Mucosa of descending colon (tissue), 3 donors: ENCODE measurements at regions not wholly inside any gene's neighbourhood (a gene's known extent, or its start where the extent isn't known, plus 50 kb on each side); places are given as distances from the start of the nearest gene placed in this dataset.

Experiments
- ATAC-seq: fragments of 200-7000 bp; cut with Tn5 transposase; one replicate; pipeline ENCODE4 v1.9.1; 2020; ENCODE audit warnings: mild to moderate bottlenecking, moderate library complexity
- DNase-seq, 3 donors: peaks; one replicate each; pipeline ENCODE4 v3.0.0-alpha.2; 2020
- H3K36me3 ChIP-seq: fragments of 200-600 bp; one replicate; pipeline ENCODE4 v1.8.0; 2021; ENCODE audit warnings: low read depth, mild to moderate bottlenecking
- H3K4me1 ChIP-seq: fragments of 200-600 bp; one replicate; pipeline ENCODE4 v1.8.0; 2021; ENCODE audit warnings: low read depth, mild to moderate bottlenecking
- H3K4me3 ChIP-seq: fragments of 200-600 bp; one replicate; pipeline ENCODE4 v1.8.0; 2021; ENCODE audit warnings: mild to moderate bottlenecking
- H3K9me3 ChIP-seq: fragments of 200-600 bp; one replicate; pipeline ENCODE4 v1.8.0; 2021; ENCODE audit warnings: mild to moderate bottlenecking
- CTCF ChIP-seq: fragments of 200-600 bp; IDR thresholded peaks from one replicate; pipeline ENCODE4 v1.8.0; 2022; ENCODE audit warnings: antibody characterized with exemption, mild to moderate bottlenecking
- intact Hi-C, 2 donors: fragments of 100-400 bp; cut with DNase I in 1 of 2; cut with micrococcal nuclease in 1 of 2; formaldehyde crosslinking; loops; one replicate each; pipeline versions ENCODE4 v1.11.0 to v1.11.1; 2022; cut with DNase I, micrococcal nuclease
- donor health status: DM: no; HTN: no; CAD: no; lungs with moderate emphysema.
- donor health status: DM: no; HTN: no; CAD: no.
- donor health status: DM: no; HTN: yes; CAD: no.

GRCh38 chr12:91395628-91396135, 213.1 kb upstream of the DCN start:
- DNase-seq (no peak), ATAC-seq (peak; percentile 19)
- Histone ChIP-seq H3K4me3 (no peak overlapping the region), H3K36me3 (no peaks in the 10 kb centered on the region), H3K4me1 (no peaks in the 10 kb centered on the region), H3K9me3 (no peaks in the 10 kb centered on the region)
- no peak for TF ChIP-seq CTCF
- intact Hi-C loops: no loop called here

GRCh38 chr12:91394903-91395302, 212.3 kb upstream of the DCN start:
- intact Hi-C loops: no loop called here
- peak in 1 of 3 donors; percentile 31 for DNase-seq
- no peak for TF ChIP-seq CTCF
- H3K36me3 ChIP-seq: no peaks in the 10 kb centered on the region
- no peaks in the 10 kb centered on the region for H3K9me3 ChIP-seq
- H3K4me3 ChIP-seq: no peak overlapping the region
- peak; percentile 48 for ATAC-seq
- H3K4me1 ChIP-seq: no peaks in the 10 kb centered on the region

GRCh38 chr12:91388573-91388972, 206.0 kb upstream of the DCN start:
- Histone ChIP-seq H3K36me3 (no peaks in the 10 kb centered on the region), H3K4me3 (no peak overlapping the region), H3K4me1 (no peaks in the 10 kb centered on the region), H3K9me3 (no peaks in the 10 kb centered on the region)
- intact Hi-C loops: loop anchor here in 1 of 2 donors (10.0 kb wide), 2 partner anchors 1186 to 1256 kb away; no protein-coding TSS in a partner anchor
- DNase-seq (no peak), ATAC-seq (no peak)
- no peak for TF ChIP-seq CTCF

- Histone ChIP-seq H3K36me3 (no peaks in the 10 kb centered on the region), H3K9me3 (no peaks in the 10 kb centered on the region), H3K4me3 (no peak overlapping the region), H3K4me1 (no peaks in the 10 kb centered on the region)
- ATAC-seq (no peak), DNase-seq (no peak)
- no peak for TF ChIP-seq CTCF
- intact Hi-C loops: loop anchor here in 1 of 2 donors (10.0 kb wide), 2 partner anchors 1187 to 1257 kb away; no protein-coding TSS in a partner anchor
These were observed 205.0 kb upstream of the DCN start for GRCh38 chr12:91387461-91388134.

- intact Hi-C loops: loop anchor here in 1 of 2 donors (10.0 kb wide), 2 partner anchors 1190 to 1260 kb away; no protein-coding TSS in a partner anchor
- ATAC-seq: no peak
These were observed 202.2 kb upstream of the DCN start for GRCh38 chr12:91384806-91385205.

More at GRCh38 chr12:91384806-91385205, 202.2 kb upstream of the DCN start:
- Histone ChIP-seq H3K4me3 (no peak overlapping the region), H3K4me1 (no peaks in the 10 kb centered on the region), H3K9me3 (no peaks in the 10 kb centered on the region), H3K36me3 (no peaks in the 10 kb centered on the region)
- TF ChIP-seq CTCF: no peak
- DNase-seq: no peak
